HFF-Myc (cell line): ENCODE measurements at regions not wholly inside any gene's neighbourhood (a gene's known extent, or its start where the extent isn't known, plus 50 kb on each side); places are given as distances from the start of the nearest gene placed in this dataset.

Experiments
- DNase-seq: peaks from one replicate; pipeline ENCODE4 v3.0.0-alpha.2; 2011; ENCODE audit warnings: low read depth; ENCODE audit errors: extremely low read depth
- H3K4me3 ChIP-seq: replicated peaks from 2 replicates; pipeline ENCODE4 v1.5.1; 2011; ENCODE audit warnings: low read depth, mild to moderate bottlenecking, control low read depth, low read length
- TF ChIP-seq, protein P1 (sequence below): IDR thresholded peaks from 2 replicates; pipeline ENCODE4 v1.5.1; 2012; ENCODE audit warnings: mild to moderate bottlenecking, low read depth, low read length, control low read depth; ENCODE audit errors: missing control alignments

DNA sequence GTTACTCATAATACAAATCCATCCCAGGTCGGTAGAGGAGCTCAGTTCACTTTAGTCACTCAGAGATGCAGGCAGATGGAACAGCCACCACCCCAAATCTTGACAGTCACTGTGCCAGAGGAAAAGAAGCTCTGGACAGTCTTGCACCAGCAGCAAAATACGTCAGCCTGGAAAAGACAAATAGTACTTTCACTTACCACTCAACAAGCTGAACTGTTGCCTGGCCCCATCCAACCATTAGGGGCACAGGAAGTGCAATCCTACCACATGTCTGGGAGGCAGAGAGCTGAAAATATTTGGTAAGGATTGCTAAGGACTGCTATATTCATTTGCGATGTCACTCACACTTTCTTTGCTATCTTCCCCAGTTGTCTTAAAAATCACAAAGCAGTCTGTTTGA lies 239.1 kb upstream of the TOX3 start:
- no peak for DNase-seq
- TF ChIP-seq, protein P1, sequence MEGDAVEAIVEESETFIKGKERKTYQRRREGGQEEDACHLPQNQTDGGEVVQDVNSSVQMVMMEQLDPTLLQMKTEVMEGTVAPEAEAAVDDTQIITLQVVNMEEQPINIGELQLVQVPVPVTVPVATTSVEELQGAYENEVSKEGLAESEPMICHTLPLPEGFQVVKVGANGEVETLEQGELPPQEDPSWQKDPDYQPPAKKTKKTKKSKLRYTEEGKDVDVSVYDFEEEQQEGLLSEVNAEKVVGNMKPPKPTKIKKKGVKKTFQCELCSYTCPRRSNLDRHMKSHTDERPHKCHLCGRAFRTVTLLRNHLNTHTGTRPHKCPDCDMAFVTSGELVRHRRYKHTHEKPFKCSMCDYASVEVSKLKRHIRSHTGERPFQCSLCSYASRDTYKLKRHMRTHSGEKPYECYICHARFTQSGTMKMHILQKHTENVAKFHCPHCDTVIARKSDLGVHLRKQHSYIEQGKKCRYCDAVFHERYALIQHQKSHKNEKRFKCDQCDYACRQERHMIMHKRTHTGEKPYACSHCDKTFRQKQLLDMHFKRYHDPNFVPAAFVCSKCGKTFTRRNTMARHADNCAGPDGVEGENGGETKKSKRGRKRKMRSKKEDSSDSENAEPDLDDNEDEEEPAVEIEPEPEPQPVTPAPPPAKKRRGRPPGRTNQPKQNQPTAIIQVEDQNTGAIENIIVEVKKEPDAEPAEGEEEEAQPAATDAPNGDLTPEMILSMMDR = no peak

DNA sequence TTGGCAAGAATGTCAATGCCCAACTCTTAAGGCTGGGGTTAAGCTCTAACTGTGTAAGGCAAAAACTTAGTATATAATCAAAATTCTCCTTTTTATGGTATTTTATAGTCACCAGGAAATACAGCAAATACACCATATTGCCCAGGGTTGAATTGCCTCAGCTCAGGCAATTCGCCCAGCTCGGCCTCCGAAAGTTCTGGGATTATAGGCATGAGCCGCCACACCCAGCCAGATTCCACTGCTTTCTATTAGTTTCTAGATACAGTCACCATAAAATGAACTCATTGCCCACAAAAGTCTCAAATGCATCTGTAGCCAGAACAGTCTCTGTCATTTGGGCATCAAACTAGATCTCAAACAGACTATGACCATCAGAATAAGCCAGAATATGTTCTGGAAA lies 238.7 kb upstream of the TOX3 start:
- no peak for DNase-seq

More for the DNA sequence above, 239.1 kb upstream of the TOX3 start:
- no peak overlapping the region for H3K4me3 ChIP-seq

DNA sequence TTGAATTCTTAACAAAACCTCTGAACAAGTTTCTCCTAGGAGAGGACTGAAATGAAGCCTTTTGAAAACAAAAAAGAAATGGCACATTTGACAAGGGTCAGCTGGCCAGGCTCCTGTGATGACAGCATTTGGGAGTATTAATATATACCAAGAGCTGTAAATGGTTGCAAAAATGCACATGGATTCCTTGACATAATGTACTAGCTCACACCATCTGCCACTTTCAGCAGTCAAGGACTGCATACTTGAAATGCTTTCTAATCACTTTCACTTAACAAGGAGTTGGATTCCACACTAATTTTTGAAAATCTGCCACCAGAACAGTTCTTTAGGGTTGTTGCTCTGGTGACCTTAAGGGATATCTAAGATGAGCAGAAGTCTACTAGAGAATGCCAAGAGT lies 236.7 kb upstream of the TOX3 start:
- DNase-seq = no peak
- TF ChIP-seq, protein P1 = no peak
- H3K4me3 ChIP-seq = no peak overlapping the region

More for the DNA sequence above, 238.7 kb upstream of the TOX3 start:
- no peak overlapping the region for H3K4me3 ChIP-seq
- TF ChIP-seq, protein P1 = no peak

DNA sequence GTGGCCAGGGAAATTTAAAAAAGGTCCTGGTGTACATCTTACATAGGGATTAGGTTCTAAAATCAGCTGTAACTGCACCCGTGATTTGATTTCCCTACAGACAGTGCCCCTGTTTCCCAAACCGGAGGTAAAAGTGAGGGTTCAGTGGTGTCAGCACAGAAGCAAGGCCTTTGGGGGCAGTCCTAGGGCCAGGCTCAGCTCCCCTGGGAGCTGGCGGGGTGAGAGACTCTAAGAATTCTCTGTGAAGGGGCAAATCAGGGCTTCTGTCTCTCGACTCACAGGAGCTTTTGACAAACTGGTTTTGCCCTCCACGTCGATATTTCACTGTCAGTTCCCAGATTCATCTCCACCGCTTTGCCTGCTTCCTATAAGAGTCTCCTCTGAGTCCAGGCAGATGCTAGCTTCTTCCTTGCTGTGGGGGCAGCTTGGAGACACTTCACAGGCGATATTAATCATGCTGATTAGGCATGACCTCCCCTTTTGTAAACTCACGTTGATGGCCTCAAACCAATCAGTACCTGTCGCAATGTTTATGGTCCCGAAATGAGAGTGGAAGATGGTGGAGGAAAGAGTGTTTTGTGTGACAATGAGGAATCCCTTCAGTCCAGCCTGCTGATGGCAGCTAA lies 234.2 kb upstream of the TOX3 start:
- DNase-seq = no peak
- H3K4me3 ChIP-seq = no peak overlapping the region
- TF ChIP-seq, protein P1 = no peak

DNA sequence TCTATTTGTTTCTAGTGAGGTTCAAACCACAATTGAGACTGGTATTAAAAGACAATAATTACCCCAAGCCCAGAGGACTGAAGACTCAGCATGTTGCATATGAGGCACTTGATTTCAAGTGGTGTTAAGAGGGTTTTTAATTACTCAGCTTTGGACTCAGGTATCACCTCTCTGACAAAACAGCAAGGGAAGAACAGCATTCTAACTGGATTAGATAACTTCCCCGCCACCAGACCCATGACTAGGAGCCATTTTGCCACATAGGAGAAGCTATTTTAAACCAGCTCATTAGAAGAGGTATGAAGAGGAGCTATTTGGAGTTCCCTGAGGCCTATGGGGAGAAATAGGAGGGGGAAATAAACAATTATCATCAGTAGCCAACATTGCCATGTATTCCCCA lies 226.1 kb upstream of the TOX3 start:
- no peak overlapping the region for H3K4me3 ChIP-seq
- TF ChIP-seq, protein P1 = no peak
- no peak for DNase-seq

DNA sequence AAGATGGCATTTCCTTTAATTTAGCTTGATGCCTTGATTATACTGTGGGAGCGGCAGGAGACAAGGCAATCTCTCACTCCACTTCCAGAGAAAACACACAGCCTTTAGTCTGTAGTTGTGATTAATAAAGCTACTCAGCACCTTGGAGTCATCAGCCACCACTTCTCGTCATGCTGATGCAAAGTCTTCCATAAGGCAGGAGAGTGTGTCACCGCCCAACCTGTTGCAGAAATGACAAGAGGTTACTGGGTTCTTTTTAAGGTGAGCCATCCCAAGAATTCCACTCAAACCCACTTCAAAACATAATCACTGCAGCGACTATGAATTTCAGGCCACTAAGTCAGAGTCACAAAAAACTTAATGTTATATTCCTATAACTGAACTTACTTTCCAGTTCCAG lies 223.9 kb upstream of the TOX3 start:
- TF ChIP-seq, protein P1 = no peak
- DNase-seq = no peak
- H3K4me3 ChIP-seq = no peak overlapping the region

DNA sequence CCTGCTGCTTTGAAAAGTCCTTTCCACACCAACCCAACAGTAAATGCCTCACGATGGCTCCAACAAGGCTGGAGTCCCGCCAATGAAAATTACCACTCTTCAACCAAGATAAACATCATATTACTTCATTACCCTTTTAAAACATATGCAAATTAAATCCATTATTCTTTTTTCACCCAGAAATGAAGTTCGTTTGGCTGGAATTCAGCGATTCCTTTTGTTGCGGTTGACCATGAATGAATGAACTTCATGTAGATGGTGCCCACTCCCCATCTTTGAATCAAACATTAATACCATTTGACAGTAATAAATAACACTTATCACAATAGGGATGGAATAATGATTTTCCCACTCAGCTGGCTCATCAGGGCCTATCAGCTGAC lies 211.5 kb upstream of the TOX3 start:
- H3K4me3 ChIP-seq = no peak overlapping the region
- no peak for DNase-seq
- TF ChIP-seq, protein P1 = no peak
